HL-60 (cell line): ENCODE measurements at regions not wholly inside any gene's neighbourhood (a gene's known extent, or its start where the extent isn't known, plus 50 kb on each side); places are given as distances from the start of the nearest gene placed in this dataset.

ENCODE experiments used
- SPI1 ChIP-seq: IDR thresholded peaks from 2 replicates; pipeline ENCODE4 v1.6.1; 2012; ENCODE audit warnings: low read depth, mild to moderate bottlenecking, borderline replicate concordance
- TF ChIP-seq, protein P1 (sequence below): IDR thresholded peaks from 2 replicates; pipeline ENCODE4 v1.6.1; 2012; ENCODE audit warnings: low read depth; ENCODE audit not compliant: insufficient replicate concordance

DNA sequence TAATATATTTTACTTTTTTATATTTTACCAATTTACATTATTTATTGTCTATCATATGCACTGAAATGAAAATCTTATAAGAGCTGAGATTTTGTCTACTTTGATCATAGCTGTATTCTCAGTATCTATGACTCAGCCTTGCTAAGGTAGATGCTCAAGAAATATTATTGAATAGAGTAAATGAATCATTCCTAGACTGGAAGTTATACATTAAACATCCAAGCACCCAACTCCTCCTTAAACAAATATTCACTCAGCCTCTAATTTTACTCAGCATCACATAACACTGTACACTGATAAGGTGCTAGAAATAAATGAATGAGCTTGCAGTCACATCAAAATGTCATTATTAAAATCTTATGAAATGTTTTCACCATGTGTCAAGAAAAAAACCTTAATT is 1424.9 kb downstream of the LRFN5 start:
- no peak for TF ChIP-seq SPI1
- TF ChIP-seq, protein P1, sequence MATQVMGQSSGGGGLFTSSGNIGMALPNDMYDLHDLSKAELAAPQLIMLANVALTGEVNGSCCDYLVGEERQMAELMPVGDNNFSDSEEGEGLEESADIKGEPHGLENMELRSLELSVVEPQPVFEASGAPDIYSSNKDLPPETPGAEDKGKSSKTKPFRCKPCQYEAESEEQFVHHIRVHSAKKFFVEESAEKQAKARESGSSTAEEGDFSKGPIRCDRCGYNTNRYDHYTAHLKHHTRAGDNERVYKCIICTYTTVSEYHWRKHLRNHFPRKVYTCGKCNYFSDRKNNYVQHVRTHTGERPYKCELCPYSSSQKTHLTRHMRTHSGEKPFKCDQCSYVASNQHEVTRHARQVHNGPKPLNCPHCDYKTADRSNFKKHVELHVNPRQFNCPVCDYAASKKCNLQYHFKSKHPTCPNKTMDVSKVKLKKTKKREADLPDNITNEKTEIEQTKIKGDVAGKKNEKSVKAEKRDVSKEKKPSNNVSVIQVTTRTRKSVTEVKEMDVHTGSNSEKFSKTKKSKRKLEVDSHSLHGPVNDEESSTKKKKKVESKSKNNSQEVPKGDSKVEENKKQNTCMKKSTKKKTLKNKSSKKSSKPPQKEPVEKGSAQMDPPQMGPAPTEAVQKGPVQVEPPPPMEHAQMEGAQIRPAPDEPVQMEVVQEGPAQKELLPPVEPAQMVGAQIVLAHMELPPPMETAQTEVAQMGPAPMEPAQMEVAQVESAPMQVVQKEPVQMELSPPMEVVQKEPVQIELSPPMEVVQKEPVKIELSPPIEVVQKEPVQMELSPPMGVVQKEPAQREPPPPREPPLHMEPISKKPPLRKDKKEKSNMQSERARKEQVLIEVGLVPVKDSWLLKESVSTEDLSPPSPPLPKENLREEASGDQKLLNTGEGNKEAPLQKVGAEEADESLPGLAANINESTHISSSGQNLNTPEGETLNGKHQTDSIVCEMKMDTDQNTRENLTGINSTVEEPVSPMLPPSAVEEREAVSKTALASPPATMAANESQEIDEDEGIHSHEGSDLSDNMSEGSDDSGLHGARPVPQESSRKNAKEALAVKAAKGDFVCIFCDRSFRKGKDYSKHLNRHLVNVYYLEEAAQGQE: no peak
